ENCODE measurements at regions not wholly inside any gene's neighbourhood (a gene's known extent, or its start where the extent isn't known, plus 50 kb on each side); places are given as distances from the start of the nearest gene placed in this dataset.
A peak's percentile ranks its signal among the peaks of the same experiment; 100 is the strongest.
"Not testable (repeated sequence)": the region's sequence is repeated elsewhere in the genome, so short reads cannot be mapped to it uniquely, and the experiment has no call there.

DNA sequence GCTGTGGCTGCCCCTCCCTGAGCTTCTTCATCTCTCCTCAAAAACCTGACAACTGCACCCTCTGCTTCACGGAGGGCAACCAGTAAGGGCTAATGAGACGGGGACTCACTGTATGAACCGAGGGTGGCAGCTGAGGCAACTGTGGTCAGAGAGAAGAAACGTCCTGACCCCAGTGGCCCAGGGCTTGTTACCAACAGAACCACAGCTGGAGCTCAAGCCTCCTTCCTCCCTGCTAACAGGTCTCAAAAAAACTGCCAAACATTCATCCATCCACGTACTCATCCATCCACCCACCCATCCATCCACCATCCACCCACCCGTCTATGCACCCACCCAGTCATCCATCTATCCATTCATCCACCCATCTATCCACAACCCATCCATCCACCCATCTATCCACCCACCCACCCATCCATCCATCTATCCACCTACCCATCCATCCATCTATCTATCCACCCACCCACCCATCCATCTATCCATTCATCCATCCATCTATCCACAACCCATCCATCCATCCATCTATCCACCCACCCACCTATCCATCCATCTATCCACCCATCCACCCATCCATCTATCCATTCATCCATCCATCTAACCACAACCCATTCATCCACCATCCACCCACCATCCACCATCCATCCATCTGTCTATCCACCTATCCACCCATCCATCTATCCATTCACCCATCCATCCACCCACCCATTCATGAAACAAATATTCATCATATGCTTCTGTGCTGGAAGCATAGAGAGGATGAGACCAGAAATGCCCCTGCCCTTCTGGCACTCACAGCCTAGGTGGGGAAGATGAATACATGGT, 111.7 kb downstream of the PDGFA start:
- no peak for DNase-seq
- Histone ChIP-seq H3K36me3 (no peaks in the 10 kb centered on the region), H3K4me1 (ENCODE audit: insufficient read depth) (peaks cover 9% of the 10 kb centered on the region), H3K27ac (no peak overlapping the region), H3K4me3 (no peak overlapping the region), H3K27me3 (no peaks in the 10 kb centered on the region), H3K9me3 (no peaks in the 10 kb centered on the region)
- intact Hi-C loops (cut with DNase I) = no loop called here
- no peak for TF ChIP-seq POLR2A (IDR thresholded peaks at IDR 0.05)
- 73 to 86% (median 85%) methylated on average over 6 of the region's 6 CpGs for WGBS, 3 donors

DNA sequence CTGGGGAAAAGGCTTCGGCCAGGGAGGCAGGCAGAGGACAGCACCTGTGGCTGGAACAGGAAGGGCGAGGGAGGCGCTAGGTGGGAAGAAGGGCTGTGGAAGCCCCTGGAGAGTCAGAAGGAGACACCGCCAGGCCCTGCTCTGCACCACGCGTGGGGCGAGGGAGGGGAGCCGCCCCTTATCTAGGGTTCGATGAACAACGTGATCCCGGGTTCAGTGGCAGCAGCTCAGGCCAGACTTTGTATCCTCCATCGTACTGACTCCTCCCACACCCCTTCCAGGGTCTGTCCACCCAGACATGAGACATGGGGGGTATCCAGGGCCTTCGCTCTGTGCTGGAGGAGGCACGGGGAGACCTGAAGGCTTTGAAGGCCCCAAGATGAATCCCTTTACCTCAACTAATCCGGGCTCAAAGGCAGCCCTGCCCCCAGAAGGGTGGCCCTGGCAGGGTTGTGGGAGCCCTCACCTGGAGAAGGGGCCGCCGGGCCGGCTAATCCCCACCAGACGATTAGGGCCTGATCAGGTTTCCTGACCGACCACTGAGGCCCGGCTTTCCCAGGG, 110.8 kb downstream of the PDGFA start:
- peak in 2 of 5 donors; percentile 8 to 15 for DNase-seq
- peaks cover 9% of the 10 kb centered on the region for H3K4me1 ChIP-seq (ENCODE audit: insufficient read depth)
- intact Hi-C loops (cut with DNase I) = no loop called here
- TF ChIP-seq, protein P1, sequence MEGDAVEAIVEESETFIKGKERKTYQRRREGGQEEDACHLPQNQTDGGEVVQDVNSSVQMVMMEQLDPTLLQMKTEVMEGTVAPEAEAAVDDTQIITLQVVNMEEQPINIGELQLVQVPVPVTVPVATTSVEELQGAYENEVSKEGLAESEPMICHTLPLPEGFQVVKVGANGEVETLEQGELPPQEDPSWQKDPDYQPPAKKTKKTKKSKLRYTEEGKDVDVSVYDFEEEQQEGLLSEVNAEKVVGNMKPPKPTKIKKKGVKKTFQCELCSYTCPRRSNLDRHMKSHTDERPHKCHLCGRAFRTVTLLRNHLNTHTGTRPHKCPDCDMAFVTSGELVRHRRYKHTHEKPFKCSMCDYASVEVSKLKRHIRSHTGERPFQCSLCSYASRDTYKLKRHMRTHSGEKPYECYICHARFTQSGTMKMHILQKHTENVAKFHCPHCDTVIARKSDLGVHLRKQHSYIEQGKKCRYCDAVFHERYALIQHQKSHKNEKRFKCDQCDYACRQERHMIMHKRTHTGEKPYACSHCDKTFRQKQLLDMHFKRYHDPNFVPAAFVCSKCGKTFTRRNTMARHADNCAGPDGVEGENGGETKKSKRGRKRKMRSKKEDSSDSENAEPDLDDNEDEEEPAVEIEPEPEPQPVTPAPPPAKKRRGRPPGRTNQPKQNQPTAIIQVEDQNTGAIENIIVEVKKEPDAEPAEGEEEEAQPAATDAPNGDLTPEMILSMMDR (IDR thresholded peaks at IDR 0.05) = no peak
- no peak for TF ChIP-seq EP300 (IDR thresholded peaks at IDR 0.05)
- TF ChIP-seq POLR2A (IDR thresholded peaks at IDR 0.05) = no peak
- no peaks in the 10 kb centered on the region for H3K27me3 ChIP-seq
- H3K4me3 ChIP-seq = no peak overlapping the region
- 75 to 77% (median 77%) methylated on average over 21 of the region's 21 CpGs for WGBS, 3 donors
- H3K27ac ChIP-seq = no peak overlapping the region
- no peaks in the 10 kb centered on the region for H3K36me3 ChIP-seq
- no peaks in the 10 kb centered on the region for H3K9me3 ChIP-seq

DNA sequence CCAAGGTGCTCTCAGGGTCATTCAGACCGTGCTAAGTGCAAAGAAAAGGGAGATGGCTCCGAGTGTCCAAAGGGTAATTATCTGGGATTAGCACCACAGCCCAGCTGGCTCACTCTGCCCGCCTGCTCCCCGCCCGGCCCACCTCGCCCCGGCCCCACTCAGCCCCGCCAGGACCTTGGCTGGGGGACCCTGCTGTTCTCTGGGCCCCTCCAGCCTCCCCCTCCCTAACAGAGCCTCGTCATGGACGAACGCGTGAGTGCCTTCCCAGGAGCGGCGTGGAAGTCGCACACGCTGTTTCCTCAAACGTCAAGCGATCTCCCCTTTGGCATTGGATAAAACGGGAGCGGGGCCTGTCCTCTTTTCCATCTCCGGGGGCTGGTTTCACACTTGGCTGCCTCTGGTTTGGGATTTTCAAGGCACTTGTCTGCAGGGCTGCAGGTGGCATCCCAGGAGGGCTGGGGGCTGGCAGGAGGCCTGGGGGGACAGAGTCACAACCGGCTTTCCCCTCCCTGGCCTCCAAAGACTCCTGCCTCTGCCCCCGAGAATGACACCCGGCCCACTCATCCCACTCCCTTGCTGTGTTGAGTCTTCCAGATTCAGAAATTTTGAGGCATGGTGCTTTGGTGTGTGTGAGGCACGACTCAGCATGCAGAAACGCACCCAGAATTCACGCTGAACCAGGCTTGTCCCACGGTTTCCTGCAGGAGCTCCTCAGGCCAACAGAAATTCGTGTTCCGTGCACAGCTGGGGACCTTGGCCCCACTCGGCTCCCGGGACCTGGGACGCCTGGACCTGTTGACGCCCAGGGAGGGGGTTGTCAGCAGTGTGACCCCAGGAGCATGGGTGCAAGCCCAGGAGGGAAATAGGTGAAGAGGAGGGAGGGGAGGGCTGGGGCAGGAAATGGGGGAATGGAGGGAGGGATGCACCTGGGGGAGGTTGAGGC, 110.0 kb downstream of the PDGFA start:
- H3K27me3 ChIP-seq = no peaks in the 10 kb centered on the region
- H3K4me1 ChIP-seq (ENCODE audit: insufficient read depth) = peaks cover 9% of the 10 kb centered on the region
- TF ChIP-seq POLR2A (IDR thresholded peaks at IDR 0.05) = no peak
- TF ChIP-seq, protein P1 (IDR thresholded peaks at IDR 0.05) = no peak
- TF ChIP-seq EP300 (IDR thresholded peaks at IDR 0.05) = no peak
- DNase-seq = peak in 1 of 5 donors; percentile 7
- H3K27ac ChIP-seq = no peak overlapping the region
- intact Hi-C loops (cut with DNase I) = no loop called here
- no peaks in the 10 kb centered on the region for H3K9me3 ChIP-seq
- H3K36me3 ChIP-seq = no peaks in the 10 kb centered on the region
- 54 to 65% (median 62%) methylated on average over 31 to 34 of the region's 34 CpGs for WGBS, 3 donors
- no peak overlapping the region for H3K4me3 ChIP-seq

DNA sequence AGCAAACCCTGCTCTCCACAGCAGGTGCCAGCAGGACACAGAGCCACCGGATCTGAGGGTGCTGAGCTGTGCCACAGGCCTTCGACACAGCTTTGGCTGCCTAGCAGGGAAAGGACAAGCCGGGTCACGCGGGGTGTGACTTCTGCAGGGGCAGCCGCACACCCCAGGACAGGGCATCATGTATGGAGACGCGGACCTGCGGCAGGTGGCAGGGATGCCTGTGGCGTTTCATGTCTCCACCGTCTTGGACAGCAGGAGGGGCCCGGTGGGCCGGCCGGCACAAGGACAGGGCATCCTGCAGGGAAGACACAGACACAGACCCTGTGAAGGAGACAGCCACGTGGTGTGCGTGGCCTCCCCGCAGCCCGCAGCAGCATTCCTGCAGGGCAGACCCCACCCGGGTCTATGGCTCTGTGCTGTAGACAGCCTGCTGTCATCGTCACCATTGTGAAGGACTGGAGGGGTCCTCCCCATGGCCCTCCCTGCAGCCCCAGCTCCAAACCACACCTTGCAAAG, 109.2 kb downstream of the PDGFA start:
- peak in 1 of 5 donors; percentile 24 for DNase-seq
- TF ChIP-seq, protein P1 (IDR thresholded peaks at IDR 0.05) = no peak
- no peak for TF ChIP-seq POLR2A (IDR thresholded peaks at IDR 0.05)
- Histone ChIP-seq H3K4me3 (no peak overlapping the region), H3K27me3 (no peaks in the 10 kb centered on the region), H3K27ac (no peak overlapping the region), H3K9me3 (no peaks in the 10 kb centered on the region), H3K4me1 (ENCODE audit: insufficient read depth) (peaks cover 7% of the 10 kb centered on the region), H3K36me3 (no peaks in the 10 kb centered on the region)
- intact Hi-C loops (cut with DNase I) = no loop called here
- 86 to 89% (median 88%) methylated on average over 20 of the region's 20 CpGs for WGBS, 3 donors

DNA sequence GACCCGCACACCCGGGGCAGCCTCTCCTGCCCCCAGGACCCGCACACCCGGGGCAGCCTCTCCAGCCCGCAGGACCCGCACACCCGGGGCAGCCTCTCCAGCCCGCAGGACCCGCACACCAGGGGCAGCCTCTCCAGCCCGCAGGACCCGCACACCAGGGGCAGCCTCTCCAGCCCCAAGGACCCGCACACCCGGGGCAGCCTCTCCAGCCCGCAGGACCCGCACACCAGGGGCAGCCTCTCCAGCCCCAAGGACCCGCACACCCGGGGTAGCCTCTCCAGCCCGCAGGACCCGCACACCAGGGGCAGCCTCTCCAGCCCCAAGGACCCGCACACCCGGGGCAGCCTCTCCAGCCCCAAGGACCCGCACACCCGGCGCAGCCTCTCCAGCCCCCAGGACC, 108.5 kb downstream of the PDGFA start:
- H3K4me3 ChIP-seq; H3K9me3 ChIP-seq; H3K36me3 ChIP-seq; H3K27ac ChIP-seq; intact Hi-C loops (cut with DNase I); H3K4me1 ChIP-seq (ENCODE audit: insufficient read depth); H3K27me3 ChIP-seq: not testable (repeated sequence)
- peak in 1 of 5 donors; percentile 17 for DNase-seq
- WGBS, 3 donors = 94 to 100% (median 95%) methylated on average over 4 to 24 of the region's 24 CpGs
